Thyroid gland (tissue), 4 donors: ENCODE measurements at regions not wholly inside any gene's neighbourhood (a gene's known extent, or its start where the extent isn't known, plus 50 kb on each side); places are given as distances from the start of the nearest gene placed in this dataset.

Experiments used
- POLR2A ChIP-seq, 2 donors: fragments of 450-650 bp; IDR thresholded peaks; one replicate each; pipeline ENCODE4 v1.6.1; 2017; ENCODE audit warnings: antibody characterized with exemption in 2 of 2, mild to moderate bottlenecking in 2 of 2, moderate library complexity in 1 of 2
- TF ChIP-seq, protein P1 (sequence below), 6 experiments: fragments of 200-600 bp in 3 of 6; fragments of 450-650 bp in 3 of 6; sonication (generic) in 3 of 6; IDR thresholded peaks; one replicate each; pipeline ENCODE4 v1.5.1; 2016 to 2019; ENCODE audit warnings: antibody characterized with exemption in 6 of 6, mild to moderate bottlenecking in 2 of 6, inconsistent platforms in 1 of 6, moderate library complexity in 1 of 6

- TF ChIP-seq, protein P1, sequence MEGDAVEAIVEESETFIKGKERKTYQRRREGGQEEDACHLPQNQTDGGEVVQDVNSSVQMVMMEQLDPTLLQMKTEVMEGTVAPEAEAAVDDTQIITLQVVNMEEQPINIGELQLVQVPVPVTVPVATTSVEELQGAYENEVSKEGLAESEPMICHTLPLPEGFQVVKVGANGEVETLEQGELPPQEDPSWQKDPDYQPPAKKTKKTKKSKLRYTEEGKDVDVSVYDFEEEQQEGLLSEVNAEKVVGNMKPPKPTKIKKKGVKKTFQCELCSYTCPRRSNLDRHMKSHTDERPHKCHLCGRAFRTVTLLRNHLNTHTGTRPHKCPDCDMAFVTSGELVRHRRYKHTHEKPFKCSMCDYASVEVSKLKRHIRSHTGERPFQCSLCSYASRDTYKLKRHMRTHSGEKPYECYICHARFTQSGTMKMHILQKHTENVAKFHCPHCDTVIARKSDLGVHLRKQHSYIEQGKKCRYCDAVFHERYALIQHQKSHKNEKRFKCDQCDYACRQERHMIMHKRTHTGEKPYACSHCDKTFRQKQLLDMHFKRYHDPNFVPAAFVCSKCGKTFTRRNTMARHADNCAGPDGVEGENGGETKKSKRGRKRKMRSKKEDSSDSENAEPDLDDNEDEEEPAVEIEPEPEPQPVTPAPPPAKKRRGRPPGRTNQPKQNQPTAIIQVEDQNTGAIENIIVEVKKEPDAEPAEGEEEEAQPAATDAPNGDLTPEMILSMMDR (IDR thresholded peaks at IDR 0.05) = no peak
- no peak for TF ChIP-seq POLR2A (IDR thresholded peaks at IDR 0.05)
Measured at GRCh38 chr1:38123356-38124135, 77.0 kb upstream of the POU3F1 start.
